Stomach (tissue), 4 donors: ENCODE measurements at regions not wholly inside any gene's neighbourhood (a gene's known extent, or its start where the extent isn't known, plus 50 kb on each side); places are given as distances from the start of the nearest gene placed in this dataset.

Source experiments
- POLR2A ChIP-seq, 4 donors: fragments of 450-650 bp; IDR thresholded peaks; one replicate each; pipeline ENCODE4 v1.6.1; 2016; ENCODE audit warnings: antibody characterized with exemption in 4 of 4, control low read depth in 2 of 4, mild to moderate bottlenecking in 1 of 4, moderate library complexity in 1 of 4
- TF ChIP-seq, protein P1 (sequence below), 7 experiments: fragments of 450-650 bp in 4 of 7; fragments of 200-600 bp in 3 of 7; sonication (generic) in 3 of 7; IDR thresholded peaks; one replicate each; pipeline ENCODE4 v1.5.1; 2016 to 2019; ENCODE audit warnings: antibody characterized with exemption in 7 of 7, control low read depth in 2 of 7, mild to moderate bottlenecking in 1 of 7

DNA sequence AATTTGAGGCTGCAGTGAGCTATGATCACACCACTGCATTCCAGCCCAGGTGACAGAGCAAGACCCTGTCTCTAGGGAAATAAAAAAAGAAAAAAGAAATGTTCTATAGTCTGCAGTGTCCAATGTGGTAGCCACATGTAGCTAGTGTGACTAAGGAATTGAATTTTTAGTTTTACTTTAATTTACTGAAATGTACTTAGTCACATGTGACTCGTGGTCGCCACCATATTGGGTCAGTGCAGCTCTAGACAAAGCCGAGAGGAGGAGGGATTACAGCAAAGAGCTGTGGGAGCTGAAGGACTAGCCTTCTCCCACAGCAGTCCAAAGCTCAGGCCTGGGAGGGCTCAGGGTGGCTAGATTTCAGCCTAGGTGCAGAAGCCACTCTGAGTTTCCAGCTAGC lies 65.9 kb upstream of the NTRK3 start:
- TF ChIP-seq, protein P1, sequence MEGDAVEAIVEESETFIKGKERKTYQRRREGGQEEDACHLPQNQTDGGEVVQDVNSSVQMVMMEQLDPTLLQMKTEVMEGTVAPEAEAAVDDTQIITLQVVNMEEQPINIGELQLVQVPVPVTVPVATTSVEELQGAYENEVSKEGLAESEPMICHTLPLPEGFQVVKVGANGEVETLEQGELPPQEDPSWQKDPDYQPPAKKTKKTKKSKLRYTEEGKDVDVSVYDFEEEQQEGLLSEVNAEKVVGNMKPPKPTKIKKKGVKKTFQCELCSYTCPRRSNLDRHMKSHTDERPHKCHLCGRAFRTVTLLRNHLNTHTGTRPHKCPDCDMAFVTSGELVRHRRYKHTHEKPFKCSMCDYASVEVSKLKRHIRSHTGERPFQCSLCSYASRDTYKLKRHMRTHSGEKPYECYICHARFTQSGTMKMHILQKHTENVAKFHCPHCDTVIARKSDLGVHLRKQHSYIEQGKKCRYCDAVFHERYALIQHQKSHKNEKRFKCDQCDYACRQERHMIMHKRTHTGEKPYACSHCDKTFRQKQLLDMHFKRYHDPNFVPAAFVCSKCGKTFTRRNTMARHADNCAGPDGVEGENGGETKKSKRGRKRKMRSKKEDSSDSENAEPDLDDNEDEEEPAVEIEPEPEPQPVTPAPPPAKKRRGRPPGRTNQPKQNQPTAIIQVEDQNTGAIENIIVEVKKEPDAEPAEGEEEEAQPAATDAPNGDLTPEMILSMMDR (IDR thresholded peaks at IDR 0.05), result no peak
- TF ChIP-seq POLR2A (IDR thresholded peaks at IDR 0.05), result no peak
